ENCODE measurements at regions not wholly inside any gene's neighbourhood (a gene's known extent, or its start where the extent isn't known, plus 50 kb on each side); places are given as distances from the start of the nearest gene placed in this dataset.

DNA sequence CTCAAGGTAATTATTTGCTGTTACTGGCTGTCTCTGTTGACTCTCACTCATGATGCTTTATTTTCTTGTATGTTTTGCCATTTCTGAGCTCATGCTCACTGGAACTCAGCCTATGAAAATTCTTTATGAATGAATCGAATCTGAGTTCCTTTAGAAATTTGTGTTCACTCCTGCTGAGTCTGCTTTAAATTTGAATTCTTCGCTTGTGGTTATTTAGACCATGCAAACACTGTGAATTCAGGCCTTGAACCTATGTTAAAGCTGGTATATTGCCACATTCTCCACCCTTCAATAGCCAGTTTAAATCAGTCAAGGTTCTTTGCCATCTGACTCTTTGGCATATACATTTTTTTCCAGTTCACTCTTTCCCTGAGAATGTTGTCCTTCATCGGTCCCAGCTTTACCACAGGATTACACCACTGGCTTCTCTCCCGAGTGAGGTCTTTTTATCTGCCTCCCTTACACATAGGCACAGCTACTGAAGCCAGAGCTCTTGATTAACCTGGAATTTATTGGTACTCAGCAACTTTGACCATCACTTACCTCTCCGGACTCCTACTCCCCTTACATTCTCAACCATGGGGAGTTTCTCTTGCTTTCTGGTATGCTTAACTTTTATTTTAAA lies 400.6 kb downstream of the VPS13C start:
- no peaks in the 10 kb centered on the region for H3K27me3 ChIP-seq (ENCODE audit: control insufficient read depth in 2 of 2, insufficient read depth in 2 of 2, low read length in 2 of 2)
- DNase-seq (ENCODE audit: low read depth, low spot score), result no peak
- no peak overlapping the region for H3K27ac ChIP-seq (ENCODE audit: insufficient read depth, low read depth, low read length)
- no peak overlapping the region for H3K9ac ChIP-seq (replicated peaks; ENCODE audit: extremely low read depth, insufficient read depth, low read length)
- H3K4me1 ChIP-seq (ENCODE audit: control insufficient read depth, extremely low read depth, insufficient read depth, low read length), result no peaks in the 10 kb centered on the region
- no peaks in the 10 kb centered on the region for H3K79me2 ChIP-seq (ENCODE audit: control insufficient read depth, insufficient read depth, low read length)
- no peaks in the 10 kb centered on the region for H3K9me3 ChIP-seq (replicated peaks; ENCODE audit: control insufficient read depth, insufficient read depth, low read length)
- no peaks in the 10 kb centered on the region for H3K9me1 ChIP-seq (replicated peaks; ENCODE audit: control insufficient read depth, extremely low read depth, insufficient read depth, low read length)
- dilution Hi-C loops (cut with MboI; ENCODE audit: extremely low pct_ligation_motif_present, low sequenced_read_pairs) (no loop called here), intact Hi-C loops (cut with micrococcal nuclease) (no loop called here)
- POLR2A ChIA-PET, result no interaction called here
- no peak overlapping the region for H3K4me3 ChIP-seq (replicated peaks in 1 of 3; ENCODE audit: insufficient read depth in 1 of 3, low read depth in 1 of 3, low read length in 3 of 3)
- no peak for FAIRE-seq
- no peaks in the 10 kb centered on the region for H4K20me1 ChIP-seq (replicated peaks; ENCODE audit: control insufficient read depth, extremely low read depth, insufficient read depth, low read length)
- no peak overlapping the region for H3K4me2 ChIP-seq (ENCODE audit: insufficient read depth, low read length)
- TF ChIP-seq MYC (IDR thresholded peaks at IDR 0.05; ENCODE audit: low read depth, low read length) (no peak), JUN (IDR thresholded peaks at IDR 0.05; ENCODE audit: borderline replicate concordance, insufficient read depth, insufficient read length, low read depth) (no peak), EZH2 (IDR thresholded peaks at IDR 0.05; ENCODE audit: borderline replicate concordance, low read depth, low read length, severe bottlenecking) (no peak), POLR2AphosphoS5 (IDR thresholded peaks at IDR 0.05; ENCODE audit: insufficient read depth, low read depth, low read length) (no peak), FOS (IDR thresholded peaks at IDR 0.05; ENCODE audit: borderline replicate concordance, insufficient read depth, low read length) (no peak), GATA2 (IDR thresholded peaks at IDR 0.05; ENCODE audit: insufficient read depth, insufficient read length, low read depth, low read length) (no peak)
- TF ChIP-seq, protein P1, sequence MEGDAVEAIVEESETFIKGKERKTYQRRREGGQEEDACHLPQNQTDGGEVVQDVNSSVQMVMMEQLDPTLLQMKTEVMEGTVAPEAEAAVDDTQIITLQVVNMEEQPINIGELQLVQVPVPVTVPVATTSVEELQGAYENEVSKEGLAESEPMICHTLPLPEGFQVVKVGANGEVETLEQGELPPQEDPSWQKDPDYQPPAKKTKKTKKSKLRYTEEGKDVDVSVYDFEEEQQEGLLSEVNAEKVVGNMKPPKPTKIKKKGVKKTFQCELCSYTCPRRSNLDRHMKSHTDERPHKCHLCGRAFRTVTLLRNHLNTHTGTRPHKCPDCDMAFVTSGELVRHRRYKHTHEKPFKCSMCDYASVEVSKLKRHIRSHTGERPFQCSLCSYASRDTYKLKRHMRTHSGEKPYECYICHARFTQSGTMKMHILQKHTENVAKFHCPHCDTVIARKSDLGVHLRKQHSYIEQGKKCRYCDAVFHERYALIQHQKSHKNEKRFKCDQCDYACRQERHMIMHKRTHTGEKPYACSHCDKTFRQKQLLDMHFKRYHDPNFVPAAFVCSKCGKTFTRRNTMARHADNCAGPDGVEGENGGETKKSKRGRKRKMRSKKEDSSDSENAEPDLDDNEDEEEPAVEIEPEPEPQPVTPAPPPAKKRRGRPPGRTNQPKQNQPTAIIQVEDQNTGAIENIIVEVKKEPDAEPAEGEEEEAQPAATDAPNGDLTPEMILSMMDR (IDR thresholded peaks at IDR 0.05; ENCODE audit: extremely low read depth in 1 of 2, insufficient read depth in 1 of 2, low read depth in 1 of 2, low read length in 2 of 2), result no peak
- TF ChIP-seq, protein P2, sequence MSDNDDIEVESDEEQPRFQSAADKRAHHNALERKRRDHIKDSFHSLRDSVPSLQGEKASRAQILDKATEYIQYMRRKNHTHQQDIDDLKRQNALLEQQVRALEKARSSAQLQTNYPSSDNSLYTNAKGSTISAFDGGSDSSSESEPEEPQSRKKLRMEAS (IDR thresholded peaks at IDR 0.05; ENCODE audit: insufficient read depth, insufficient read length), result no peak
- no peaks in the 10 kb centered on the region for H3K36me3 ChIP-seq (ENCODE audit: control insufficient read depth in 2 of 2, extremely low read depth in 1 of 2, insufficient read depth in 2 of 2, low read length in 2 of 2)
- no TSS peak for BruUV-seq (replicated peaks)
- CTCF ChIA-PET, result interaction anchor here (1.3 kb wide), 1 partner anchor 17 kb away, joined by 3 read pairs; no protein-coding TSS in a partner anchor
- no peak overlapping the region for H2AFZ ChIP-seq (ENCODE audit: low read depth, low read length)
